ENCODE measurements at regions not wholly inside any gene's neighbourhood (a gene's known extent, or its start where the extent isn't known, plus 50 kb on each side); places are given as distances from the start of the nearest gene placed in this dataset.
"Not testable (repeated sequence)": the region's sequence is repeated elsewhere in the genome, so short reads cannot be mapped to it uniquely, and the experiment has no call there.

DNA sequence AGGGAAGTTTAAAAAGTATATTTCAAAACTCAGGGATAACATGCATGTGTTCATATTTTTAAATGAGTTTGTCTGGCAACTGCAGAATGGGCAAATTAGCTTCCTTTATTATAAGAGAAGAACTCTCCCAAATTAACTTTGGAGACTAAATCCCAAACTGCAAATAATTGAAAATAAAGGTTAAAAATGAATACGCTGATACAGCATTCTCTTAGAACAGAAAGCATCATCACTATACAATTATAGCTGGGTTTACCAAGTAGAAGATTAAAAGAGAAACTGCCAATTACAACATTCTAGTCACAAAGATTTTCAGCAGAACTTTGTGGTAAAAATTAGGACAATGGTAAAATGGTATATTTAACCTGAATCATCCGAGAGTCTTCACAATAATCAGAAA lies 73.3 kb downstream of the OLFM4 start:
- no peak for DNase-seq (ENCODE audit: low read depth)

- no peak for DNase-seq (ENCODE audit: low read depth)
These were observed 75.5 kb downstream of the OLFM4 start for GRCh38 chr13:53104136-53104535.

DNA sequence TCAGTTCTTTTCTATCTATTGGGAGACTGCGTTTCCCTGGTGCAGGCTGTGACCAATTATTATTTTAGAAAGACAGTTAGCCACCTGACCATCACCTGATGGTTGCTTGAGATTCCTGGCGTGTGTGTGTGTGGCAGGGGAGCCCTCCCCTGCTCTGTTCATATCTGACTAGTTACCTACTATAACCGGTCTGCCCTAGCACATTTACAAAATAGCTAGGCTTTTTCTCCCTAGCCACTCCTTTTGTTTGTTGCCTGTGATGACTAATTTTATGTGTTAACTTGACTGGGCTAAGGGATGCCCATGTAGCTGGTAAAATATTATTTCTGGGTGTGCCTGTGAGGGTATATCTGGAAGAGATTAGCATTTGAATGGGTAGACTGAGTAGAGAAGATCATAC lies 76.9 kb downstream of the OLFM4 start:
- DNase-seq (ENCODE audit: low read depth): no peak

DNA sequence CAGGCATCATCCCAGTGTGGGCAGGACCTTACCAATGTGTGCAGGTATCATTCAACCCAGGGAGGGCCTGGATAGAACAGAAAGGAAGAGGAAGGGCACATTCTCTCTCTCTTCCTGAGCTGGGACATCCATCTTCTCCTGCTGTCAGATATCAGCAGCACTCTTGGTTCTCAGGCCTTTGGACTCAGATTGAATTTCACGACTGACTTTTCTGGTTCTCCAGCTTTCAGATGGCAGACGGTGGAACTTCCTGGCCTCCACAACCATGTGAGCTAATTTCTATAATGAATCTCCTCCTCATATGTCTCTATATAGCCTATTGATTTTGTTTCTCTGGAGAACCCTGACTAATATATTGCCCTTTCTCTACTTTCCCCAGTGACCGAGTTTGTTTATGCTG lies 77.3 kb downstream of the OLFM4 start:
- no peak for DNase-seq (ENCODE audit: low read depth)

DNA sequence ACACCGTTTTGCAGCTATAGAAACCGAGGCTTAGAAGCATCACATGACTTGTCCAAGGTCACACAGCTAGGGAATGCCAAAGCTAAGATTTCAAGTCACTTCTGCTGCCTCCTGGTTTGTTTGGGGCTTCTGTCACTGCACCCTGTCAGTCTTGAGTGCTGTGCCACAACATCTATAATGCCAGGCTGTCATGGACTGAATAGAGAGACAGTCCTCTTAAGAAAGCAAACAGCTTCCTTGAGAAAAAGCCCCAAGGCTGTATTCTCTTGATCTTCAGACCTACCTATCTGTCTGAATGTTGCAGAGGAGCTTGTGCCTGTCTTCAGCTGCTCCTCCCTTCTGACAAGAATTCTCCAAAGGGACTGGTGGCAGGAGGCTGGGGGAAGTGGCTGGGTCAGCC lies 81.6 kb downstream of the OLFM4 start:
- DNase-seq (ENCODE audit: low read depth): no peak

DNA sequence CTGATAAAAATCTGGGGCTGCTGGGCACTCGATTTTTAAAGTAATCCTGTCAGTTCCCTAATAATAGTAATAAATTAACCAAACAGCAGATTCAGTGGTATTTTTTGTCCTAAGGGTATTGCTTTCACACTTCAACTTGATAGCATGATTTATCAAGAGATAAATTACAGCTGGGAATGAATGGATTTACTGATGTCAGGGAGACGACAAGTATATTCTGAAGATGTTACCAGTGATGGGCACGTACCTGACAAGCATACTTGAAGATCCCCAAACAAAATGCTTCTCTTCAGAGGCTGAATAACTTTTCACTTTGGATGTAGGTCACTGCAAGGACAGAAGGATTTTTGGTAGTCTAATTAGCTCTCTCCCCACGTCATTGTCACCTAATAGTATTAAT lies 82.0 kb downstream of the OLFM4 start:
- DNase-seq (ENCODE audit: low read depth): no peak

GRCh38 chr13:53112522-53112921 lies 83.9 kb downstream of the OLFM4 start:
- no peak for DNase-seq (ENCODE audit: low read depth)

DNA sequence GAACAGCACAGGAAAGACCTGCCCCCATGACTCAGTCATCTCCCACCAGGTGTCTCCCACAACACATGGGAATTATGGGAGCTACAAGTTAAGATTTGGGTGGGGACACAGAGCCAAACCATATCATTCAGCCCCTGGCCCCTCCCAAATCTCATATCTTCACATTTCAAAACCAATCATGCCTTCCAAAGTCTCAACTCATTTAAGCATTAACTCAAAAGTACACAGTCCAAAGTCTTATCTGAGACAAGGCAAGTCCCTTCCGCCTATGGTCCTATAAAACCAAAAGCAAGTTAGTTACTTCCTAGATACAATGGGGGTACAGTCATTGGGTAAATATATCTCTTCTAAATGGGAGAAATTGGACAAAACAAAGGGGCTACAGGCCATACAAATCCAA lies 88.4 kb downstream of the OLFM4 start:
- DNase-seq (ENCODE audit: low read depth): not testable (repeated sequence)

- no peak for DNase-seq (ENCODE audit: low read depth)
These were observed 92.6 kb downstream of the OLFM4 start for GRCh38 chr13:53121131-53121773.

GRCh38 chr13:53121919-53122318 lies 93.3 kb downstream of the OLFM4 start:
- no peak for DNase-seq (ENCODE audit: low read depth)

- no peak for DNase-seq (ENCODE audit: low read depth)
These were observed 94.9 kb downstream of the OLFM4 start for GRCh38 chr13:53123536-53123935.

GRCh38 chr13:53124623-53125022 lies 96.0 kb downstream of the OLFM4 start:
- no peak for DNase-seq (ENCODE audit: low read depth)

DNA sequence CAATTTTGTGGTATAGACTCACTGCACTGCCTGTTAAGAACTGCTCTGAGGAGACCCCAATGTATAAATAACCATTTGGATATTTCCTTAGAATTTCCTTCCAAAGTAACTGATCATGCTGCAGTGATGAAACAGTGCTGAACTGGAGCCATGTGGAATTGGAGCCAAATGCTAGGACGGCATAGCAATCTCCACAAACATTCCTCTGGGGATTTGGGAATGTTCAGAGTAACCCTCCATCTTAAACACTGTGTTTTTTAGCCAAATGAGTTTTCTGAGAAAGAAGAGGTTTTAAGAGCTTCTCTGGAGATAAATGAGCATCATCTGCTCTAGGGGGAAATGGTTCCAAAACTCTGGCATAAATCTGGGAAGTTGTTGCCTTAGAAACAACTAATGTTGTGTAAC lies 98.2 kb downstream of the OLFM4 start:
- DNase-seq (ENCODE audit: low read depth): no peak

DNA sequence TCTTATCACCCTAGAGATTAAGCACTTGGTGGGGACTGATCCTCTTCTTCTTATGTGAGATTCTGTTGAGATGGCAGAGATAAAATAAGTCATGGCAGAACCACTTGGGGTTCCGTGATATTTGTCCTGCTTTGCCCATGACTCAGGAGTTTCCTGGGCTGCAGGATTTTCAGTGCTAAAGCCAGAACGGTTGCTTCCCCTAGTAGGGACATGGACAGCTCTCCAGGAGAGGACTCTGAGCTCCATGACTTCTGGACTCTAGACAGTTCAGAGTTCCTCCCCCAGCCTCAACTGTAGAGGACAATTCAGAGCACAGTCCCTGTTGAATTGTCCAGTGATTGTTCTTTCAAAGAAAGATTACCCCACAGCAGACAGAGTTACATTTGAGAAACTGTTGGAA lies 98.8 kb downstream of the OLFM4 start:
- no peak for DNase-seq (ENCODE audit: low read depth)

- DNase-seq (ENCODE audit: low read depth): no peak
These were observed 101.3 kb downstream of the OLFM4 start for GRCh38 chr13:53129864-53130393.

DNA sequence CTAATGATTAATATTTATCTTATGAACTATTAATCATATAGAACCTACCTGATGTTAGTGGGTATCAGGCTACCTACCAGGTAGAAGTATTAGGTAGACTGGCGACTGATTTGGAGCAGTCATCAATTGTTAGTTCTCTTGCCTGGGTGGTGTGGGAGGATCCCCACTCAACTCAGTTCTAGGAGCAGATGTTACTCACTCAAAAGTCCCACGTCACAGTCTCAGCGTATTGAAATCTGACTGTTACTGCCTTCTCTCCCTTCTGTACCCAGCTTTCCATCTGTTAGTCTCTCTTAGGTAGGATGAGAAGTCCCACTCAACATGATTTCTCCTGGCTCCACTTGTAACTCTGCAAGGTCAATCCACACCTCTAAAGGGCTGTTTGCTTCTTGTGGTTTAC lies 102.7 kb downstream of the OLFM4 start:
- no peak for DNase-seq (ENCODE audit: low read depth)

GRCh38 chr13:53135301-53135700 lies 106.7 kb downstream of the OLFM4 start:
- no peak for DNase-seq (ENCODE audit: low read depth)

- no peak for DNase-seq (ENCODE audit: low read depth)
These were observed 108.1 kb downstream of the OLFM4 start for GRCh38 chr13:53136554-53137215.

DNA sequence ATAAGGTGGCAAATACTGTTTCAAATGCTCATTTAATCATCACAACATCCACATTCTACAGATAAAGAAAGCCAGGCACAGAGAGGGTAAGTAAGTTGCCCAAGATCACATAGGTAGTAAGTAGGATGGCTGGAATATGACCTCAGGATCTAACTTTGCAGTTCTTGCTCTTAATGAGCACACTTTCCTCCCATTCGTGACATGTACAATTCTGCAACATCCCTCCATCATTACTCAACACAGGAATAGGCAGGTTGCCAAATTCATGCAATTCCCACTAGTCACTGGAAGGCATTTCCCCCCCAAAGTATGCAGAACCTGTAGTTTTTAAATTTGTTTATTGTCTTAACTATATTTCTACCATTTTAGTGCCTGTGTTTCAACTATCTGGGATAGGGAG lies 109.2 kb downstream of the OLFM4 start:
- no peak for DNase-seq (ENCODE audit: low read depth)

GRCh38 chr13:53138376-53139036 lies 109.9 kb downstream of the OLFM4 start:
- no peak for DNase-seq (ENCODE audit: low read depth)

GRCh38 chr13:53141336-53141735 lies 112.7 kb downstream of the OLFM4 start:
- no peak for DNase-seq (ENCODE audit: low read depth)

DNA sequence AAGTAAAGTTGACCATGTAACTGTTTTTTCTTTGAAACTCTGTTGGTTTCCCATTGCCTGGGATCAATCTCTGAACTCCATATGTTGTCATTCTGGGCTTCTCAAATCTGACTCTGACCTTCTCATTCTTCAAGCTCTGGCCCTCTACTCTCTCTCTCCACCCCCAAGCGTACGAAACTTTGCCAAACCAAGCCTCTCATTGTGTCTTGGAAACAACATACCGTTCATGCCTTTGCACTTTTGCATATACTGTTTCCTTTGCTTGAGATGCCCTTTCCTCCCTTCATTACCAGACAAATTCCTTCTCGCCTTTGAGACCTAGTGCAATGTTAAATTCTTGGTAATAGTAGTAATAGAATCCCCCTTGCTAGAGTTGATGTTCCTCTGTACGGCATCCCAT lies 113.7 kb downstream of the OLFM4 start:
- no peak for DNase-seq (ENCODE audit: low read depth)

DNA sequence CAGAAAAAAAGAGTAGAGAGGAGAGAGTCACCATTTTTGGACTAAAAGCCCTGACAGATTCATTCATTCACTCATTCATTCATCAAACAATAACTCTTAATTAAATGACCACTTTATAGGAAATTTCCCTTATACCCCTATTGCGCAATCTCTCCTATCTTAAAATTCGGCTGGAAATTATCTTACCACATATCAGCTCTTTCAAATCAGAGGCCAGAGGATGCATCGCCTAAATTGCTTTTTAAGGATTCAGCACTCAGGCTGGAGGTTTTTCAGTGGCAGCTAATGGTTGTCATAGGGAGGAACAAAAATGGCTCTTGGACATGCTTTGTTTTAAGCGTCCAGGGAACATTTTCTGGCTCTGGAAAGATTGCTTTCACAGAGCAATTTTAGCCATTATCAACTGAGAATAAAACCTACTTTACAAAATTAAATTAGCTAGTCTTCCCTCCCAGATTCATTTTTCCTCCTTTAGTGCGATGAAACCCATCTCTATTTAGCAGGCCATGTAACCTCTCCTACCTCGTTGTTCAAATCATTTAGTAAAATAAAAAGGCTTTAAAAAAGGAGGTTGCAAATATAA lies 115.2 kb downstream of the OLFM4 start:
- DNase-seq (ENCODE audit: low read depth): no peak
